ENCODE measurements at regions not wholly inside any gene's neighbourhood (a gene's known extent, or its start where the extent isn't known, plus 50 kb on each side); places are given as distances from the start of the nearest gene placed in this dataset.
"Not testable (repeated sequence)": the region's sequence is repeated elsewhere in the genome, so short reads cannot be mapped to it uniquely, and the experiment has no call there.

DNA sequence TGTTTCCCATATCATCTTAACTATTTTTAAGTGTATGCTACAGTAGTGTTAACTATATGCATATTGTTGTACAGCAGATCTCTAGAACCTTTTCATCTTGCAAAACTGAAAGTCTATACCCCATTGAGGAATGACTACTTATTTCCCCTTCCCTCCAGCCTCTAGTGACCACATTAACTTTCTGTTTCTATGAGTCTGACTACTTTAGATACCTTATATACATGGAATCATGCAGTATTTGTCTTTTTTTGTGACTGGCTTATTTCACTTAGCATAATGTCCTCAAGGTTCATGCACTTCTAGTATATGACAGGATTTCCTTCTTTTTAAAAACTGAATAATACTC is 96.5 kb upstream of the BTG3 start:
- TF ChIP-seq, protein P1, sequence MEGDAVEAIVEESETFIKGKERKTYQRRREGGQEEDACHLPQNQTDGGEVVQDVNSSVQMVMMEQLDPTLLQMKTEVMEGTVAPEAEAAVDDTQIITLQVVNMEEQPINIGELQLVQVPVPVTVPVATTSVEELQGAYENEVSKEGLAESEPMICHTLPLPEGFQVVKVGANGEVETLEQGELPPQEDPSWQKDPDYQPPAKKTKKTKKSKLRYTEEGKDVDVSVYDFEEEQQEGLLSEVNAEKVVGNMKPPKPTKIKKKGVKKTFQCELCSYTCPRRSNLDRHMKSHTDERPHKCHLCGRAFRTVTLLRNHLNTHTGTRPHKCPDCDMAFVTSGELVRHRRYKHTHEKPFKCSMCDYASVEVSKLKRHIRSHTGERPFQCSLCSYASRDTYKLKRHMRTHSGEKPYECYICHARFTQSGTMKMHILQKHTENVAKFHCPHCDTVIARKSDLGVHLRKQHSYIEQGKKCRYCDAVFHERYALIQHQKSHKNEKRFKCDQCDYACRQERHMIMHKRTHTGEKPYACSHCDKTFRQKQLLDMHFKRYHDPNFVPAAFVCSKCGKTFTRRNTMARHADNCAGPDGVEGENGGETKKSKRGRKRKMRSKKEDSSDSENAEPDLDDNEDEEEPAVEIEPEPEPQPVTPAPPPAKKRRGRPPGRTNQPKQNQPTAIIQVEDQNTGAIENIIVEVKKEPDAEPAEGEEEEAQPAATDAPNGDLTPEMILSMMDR (IDR thresholded peaks at IDR 0.05 in 8 of 11, conservative IDR thresholded peaks at IDR 0.05 in 3 of 11): no peak
- TF ChIP-seq POLR2A (IDR thresholded peaks at IDR 0.05): no peak
- TF ChIP-seq POLR2AphosphoS5 (IDR thresholded peaks at IDR 0.05): no peak
- H3K36me3 ChIP-seq: no peaks in the 10 kb centered on the region
- intact Hi-C loops (cut with DNase I; ENCODE audit: low total_unique reads): no loop called here
- no peak for DNase-seq
- no peak overlapping the region for H3K4me3 ChIP-seq
- no peaks in the 10 kb centered on the region for H3K27me3 ChIP-seq (replicated peaks in 1 of 7)
- H3K27ac ChIP-seq: no peak overlapping the region
- H3K9me3 ChIP-seq: peaks cover 0 to 8% (median 0%) of the 10 kb centered on the region in 8 donors
- no peaks in the 10 kb centered on the region for H3K4me1 ChIP-seq

DNA sequence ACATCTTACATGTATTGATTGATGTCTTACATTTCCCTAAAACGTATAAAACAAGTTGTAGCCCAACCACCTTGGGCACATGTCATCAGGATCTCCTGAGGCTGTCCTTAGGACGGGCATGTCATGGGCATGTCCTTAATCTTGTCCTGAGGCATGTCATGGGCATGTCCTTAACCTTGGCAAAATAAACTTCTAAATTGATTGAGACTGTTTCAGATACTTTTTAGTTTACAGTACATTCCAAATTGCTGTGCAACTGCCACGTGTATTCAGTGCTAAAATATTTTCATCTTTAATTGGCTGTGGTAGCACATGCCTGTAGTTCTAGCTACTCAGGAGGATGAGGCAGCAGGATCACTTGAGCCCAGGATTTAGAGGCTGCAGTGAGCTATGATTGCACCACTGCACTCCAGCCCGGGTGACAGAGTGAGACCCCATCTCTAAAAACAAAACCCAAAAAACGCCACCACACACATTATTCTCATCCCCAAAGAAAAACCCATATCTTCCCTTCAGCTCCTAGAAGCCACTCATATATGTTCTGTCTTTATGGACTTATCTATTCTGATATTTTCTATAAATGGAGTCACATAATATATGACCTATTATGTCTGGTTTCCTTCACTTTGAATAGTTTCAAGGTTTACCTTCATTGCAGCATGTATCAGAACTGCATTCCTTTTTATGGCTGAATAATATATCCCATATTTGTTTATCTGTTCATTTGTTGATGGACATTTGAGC is 96.0 kb upstream of the BTG3 start:
- no peak for TF ChIP-seq POLR2AphosphoS5 (IDR thresholded peaks at IDR 0.05)
- TF ChIP-seq, protein P1 (IDR thresholded peaks at IDR 0.05 in 8 of 11, conservative IDR thresholded peaks at IDR 0.05 in 3 of 11): no peak
- no peak for TF ChIP-seq POLR2A (IDR thresholded peaks at IDR 0.05)
- Histone ChIP-seq H3K36me3 (no peaks in the 10 kb centered on the region), H3K27ac (no peak overlapping the region), H3K4me3 (no peak overlapping the region), H3K27me3 (replicated peaks in 1 of 7) (no peaks in the 10 kb centered on the region), H3K9me3 (peaks cover 0 to 8% (median 0%) of the 10 kb centered on the region in 8 donors), H3K4me1 (no peaks in the 10 kb centered on the region)
- no peak for DNase-seq
- intact Hi-C loops (cut with DNase I; ENCODE audit: low total_unique reads): no loop called here
- WGBS, 5 donors: 68 to 85% (median 76%) methylated on average over 5 of the region's 5 CpGs

DNA sequence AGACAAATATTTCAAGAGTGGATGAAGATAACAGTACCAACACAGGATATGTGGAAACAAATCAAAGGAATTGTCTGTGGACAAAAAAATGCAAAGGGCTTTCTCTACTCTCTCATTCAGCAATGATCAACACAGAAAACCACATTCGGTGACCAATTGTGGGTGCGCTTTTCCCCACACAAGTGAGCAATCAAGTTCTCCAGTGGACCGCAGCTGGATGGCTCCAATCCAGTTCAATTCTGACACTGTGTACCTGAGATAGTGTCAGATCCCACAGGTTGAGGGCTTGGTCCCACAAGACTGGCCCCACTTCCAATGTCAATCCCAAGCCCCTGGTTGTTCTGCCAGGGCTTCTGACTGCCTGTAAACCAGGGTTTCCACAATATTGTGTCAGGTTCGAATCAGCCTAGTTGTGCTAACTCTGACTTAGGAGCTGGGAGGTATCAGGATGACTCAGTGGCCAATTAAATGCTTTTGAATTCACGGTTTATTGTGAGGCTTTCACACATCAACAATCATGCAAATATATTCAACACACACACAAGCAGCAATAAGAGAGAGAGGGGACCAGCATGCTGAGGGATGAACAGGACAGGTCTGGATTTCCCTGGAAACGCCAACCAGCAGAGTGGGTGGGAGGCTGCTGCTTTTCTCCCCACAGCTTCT is 87.0 kb upstream of the BTG3 start:
- no peak overlapping the region for H3K27ac ChIP-seq
- DNase-seq: no peak
- no peaks in the 10 kb centered on the region for H3K9me3 ChIP-seq
- H3K27me3 ChIP-seq (replicated peaks in 1 of 7): no peaks in the 10 kb centered on the region
- H3K36me3 ChIP-seq: no peaks in the 10 kb centered on the region
- intact Hi-C loops (cut with DNase I; ENCODE audit: low total_unique reads): no loop called here
- no peaks in the 10 kb centered on the region for H3K4me1 ChIP-seq
- WGBS, 5 donors: 79 to 92% (median 81%) methylated on average over 6 of the region's 6 CpGs
- TF ChIP-seq, protein P1 (IDR thresholded peaks at IDR 0.05 in 8 of 11, conservative IDR thresholded peaks at IDR 0.05 in 3 of 11): no peak
- TF ChIP-seq POLR2A (IDR thresholded peaks at IDR 0.05) (no peak), POLR2AphosphoS5 (IDR thresholded peaks at IDR 0.05) (no peak)
- no peak overlapping the region for H3K4me3 ChIP-seq

DNA sequence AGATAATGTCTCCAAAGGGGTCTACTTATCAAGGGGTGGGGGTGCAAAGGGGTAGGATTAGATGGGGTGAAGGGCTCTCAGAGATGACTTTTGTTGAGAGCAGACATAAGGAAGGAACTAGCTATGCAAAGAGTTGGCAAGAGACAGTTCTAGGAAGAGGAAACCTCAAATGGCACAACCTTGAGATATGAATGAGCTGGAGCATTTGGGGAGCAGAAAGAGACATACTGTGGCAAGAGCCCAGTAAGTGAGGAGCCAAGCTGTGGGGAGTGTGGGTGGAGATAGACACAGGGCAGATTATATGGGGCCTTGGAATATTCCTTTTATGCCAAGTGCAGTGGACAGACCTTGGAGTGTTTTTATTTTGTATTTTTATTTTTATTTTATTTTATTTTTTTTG is 84.8 kb upstream of the BTG3 start:
- no peaks in the 10 kb centered on the region for H3K36me3 ChIP-seq
- no peaks in the 10 kb centered on the region for H3K9me3 ChIP-seq
- no peak overlapping the region for H3K4me3 ChIP-seq
- H3K4me1 ChIP-seq: no peaks in the 10 kb centered on the region
- H3K27ac ChIP-seq: no peak overlapping the region
- no peak for DNase-seq
- intact Hi-C loops (cut with DNase I; ENCODE audit: low total_unique reads): no loop called here
- no peaks in the 10 kb centered on the region for H3K27me3 ChIP-seq (replicated peaks in 1 of 7)
- TF ChIP-seq POLR2AphosphoS5 (IDR thresholded peaks at IDR 0.05): no peak
- no peak for TF ChIP-seq POLR2A (IDR thresholded peaks at IDR 0.05)
- TF ChIP-seq, protein P1 (IDR thresholded peaks at IDR 0.05 in 8 of 11, conservative IDR thresholded peaks at IDR 0.05 in 3 of 11): no peak

DNA sequence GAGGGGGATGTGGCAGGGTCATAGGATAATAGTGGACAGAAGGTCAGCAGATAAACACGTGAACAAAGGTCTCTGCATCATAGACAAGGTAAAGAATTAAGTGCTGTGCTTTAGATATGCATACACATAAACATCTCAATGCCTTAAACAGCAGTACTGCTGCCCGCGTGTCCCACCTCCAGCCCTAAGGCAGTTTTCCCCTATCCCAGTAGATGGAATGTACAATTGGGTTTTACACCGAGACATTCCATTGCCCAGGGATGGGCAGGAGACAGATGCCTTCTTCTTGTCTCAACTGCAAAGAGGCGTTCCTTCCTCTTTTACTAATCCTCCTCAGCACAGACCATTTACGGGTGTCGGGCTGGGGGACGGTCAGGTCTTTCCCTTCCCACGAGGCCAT is 81.7 kb upstream of the BTG3 start:
- H3K27me3 ChIP-seq (replicated peaks in 1 of 7); H3K27ac ChIP-seq; intact Hi-C loops (cut with DNase I; ENCODE audit: low total_unique reads); H3K4me3 ChIP-seq; H3K9me3 ChIP-seq; H3K36me3 ChIP-seq; H3K4me1 ChIP-seq; DNase-seq: not testable (repeated sequence)
- whole genome bisulfite sequencing, 5 donors: 66 to 97% (median 80%) methylated on average over 5 to 9 of the region's 9 CpGs

All from spleen (tissue), 11 donors.